ENCODE measurements at regions not wholly inside any gene's neighbourhood (a gene's known extent, or its start where the extent isn't known, plus 50 kb on each side); places are given as distances from the start of the nearest gene placed in this dataset.

DNA sequence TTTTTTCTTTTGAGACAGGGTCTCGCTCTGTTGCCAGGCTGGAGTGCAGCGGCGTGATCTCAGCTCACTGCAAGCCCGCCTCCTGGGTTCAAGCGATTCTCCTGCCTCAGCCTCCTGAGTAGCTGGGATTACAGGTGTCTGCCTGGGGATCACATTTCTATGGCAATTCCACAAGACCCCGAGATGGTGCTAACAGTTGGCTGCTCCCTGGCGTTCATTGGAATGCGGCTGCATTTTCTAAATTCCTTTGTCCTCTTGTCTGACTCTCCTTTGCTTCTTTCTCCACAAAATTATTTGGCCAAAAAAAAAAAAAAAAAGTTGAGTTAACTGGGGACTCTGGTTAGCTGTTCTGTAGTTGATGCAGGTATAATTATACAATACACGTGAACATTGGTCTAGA is 176.4 kb downstream of the ETS2 start:
- TF ChIP-seq, protein P1, sequence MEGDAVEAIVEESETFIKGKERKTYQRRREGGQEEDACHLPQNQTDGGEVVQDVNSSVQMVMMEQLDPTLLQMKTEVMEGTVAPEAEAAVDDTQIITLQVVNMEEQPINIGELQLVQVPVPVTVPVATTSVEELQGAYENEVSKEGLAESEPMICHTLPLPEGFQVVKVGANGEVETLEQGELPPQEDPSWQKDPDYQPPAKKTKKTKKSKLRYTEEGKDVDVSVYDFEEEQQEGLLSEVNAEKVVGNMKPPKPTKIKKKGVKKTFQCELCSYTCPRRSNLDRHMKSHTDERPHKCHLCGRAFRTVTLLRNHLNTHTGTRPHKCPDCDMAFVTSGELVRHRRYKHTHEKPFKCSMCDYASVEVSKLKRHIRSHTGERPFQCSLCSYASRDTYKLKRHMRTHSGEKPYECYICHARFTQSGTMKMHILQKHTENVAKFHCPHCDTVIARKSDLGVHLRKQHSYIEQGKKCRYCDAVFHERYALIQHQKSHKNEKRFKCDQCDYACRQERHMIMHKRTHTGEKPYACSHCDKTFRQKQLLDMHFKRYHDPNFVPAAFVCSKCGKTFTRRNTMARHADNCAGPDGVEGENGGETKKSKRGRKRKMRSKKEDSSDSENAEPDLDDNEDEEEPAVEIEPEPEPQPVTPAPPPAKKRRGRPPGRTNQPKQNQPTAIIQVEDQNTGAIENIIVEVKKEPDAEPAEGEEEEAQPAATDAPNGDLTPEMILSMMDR (conservative IDR thresholded peaks at IDR 0.05), result no peak
- no peak for TF ChIP-seq EZH2 (IDR thresholded peaks at IDR 0.05; ENCODE audit: low read depth)

All from PC-9 (cell line).